ENCODE measurements at regions not wholly inside any gene's neighbourhood (a gene's known extent, or its start where the extent isn't known, plus 50 kb on each side); places are given as distances from the start of the nearest gene placed in this dataset.

- peaks cover 0 to 3% (median 0%) of the 10 kb centered on the region in 3 donors for H3K9me3 ChIP-seq (ENCODE audit: control insufficient read depth in 2 of 3, insufficient read depth in 1 of 3, low read length in 3 of 3)
- no peak overlapping the region for H3K27ac ChIP-seq (ENCODE audit: low read depth in 2 of 2, low read length in 2 of 2)
- no peaks in the 10 kb centered on the region for H3K36me3 ChIP-seq (ENCODE audit: control insufficient read depth in 2 of 3, insufficient read depth in 3 of 3, low read length in 3 of 3)
- intact Hi-C loops (cut with DNase I): no loop called here
- no peak overlapping the region for H3K4me3 ChIP-seq (ENCODE audit: low read length in 3 of 3)
- TF ChIP-seq CTCF (IDR thresholded peaks at IDR 0.05; ENCODE audit: borderline replicate concordance, extremely low read depth, insufficient read depth): no peak
- H3K27me3 ChIP-seq (ENCODE audit: control insufficient read depth, insufficient read depth, low read length): no peaks in the 10 kb centered on the region
- no peak overlapping the region for H3K9ac ChIP-seq (ENCODE audit: low read length in 3 of 3)
- no peaks in the 10 kb centered on the region for H3K4me1 ChIP-seq (ENCODE audit: control insufficient read depth in 2 of 3, insufficient read depth in 2 of 3, low read depth in 1 of 3, low read length in 3 of 3)
- DNase-seq: no peak
- FAIRE-seq: no peak
Measured at GRCh38 chr18:4843771-4844170, 353.3 kb downstream of the AKAIN1 start.

GRCh38 chr18:4842751-4843150 lies 354.3 kb downstream of the AKAIN1 start:
- Histone ChIP-seq H3K9ac (ENCODE audit: low read length in 3 of 3) (no peak overlapping the region), H3K4me3 (ENCODE audit: low read length in 3 of 3) (no peak overlapping the region), H3K27ac (ENCODE audit: low read depth in 2 of 2, low read length in 2 of 2) (no peak overlapping the region), H3K4me1 (ENCODE audit: control insufficient read depth in 2 of 3, insufficient read depth in 2 of 3, low read depth in 1 of 3, low read length in 3 of 3) (no peaks in the 10 kb centered on the region), H3K36me3 (ENCODE audit: control insufficient read depth in 2 of 3, insufficient read depth in 3 of 3, low read length in 3 of 3) (no peaks in the 10 kb centered on the region), H3K9me3 (ENCODE audit: control insufficient read depth in 2 of 3, insufficient read depth in 1 of 3, low read length in 3 of 3) (peaks cover 0 to 3% (median 0%) of the 10 kb centered on the region in 3 donors), H3K27me3 (ENCODE audit: control insufficient read depth, insufficient read depth, low read length) (no peaks in the 10 kb centered on the region)
- intact Hi-C loops (cut with DNase I): no loop called here
- FAIRE-seq: no peak
- no peak for TF ChIP-seq CTCF (IDR thresholded peaks at IDR 0.05; ENCODE audit: borderline replicate concordance, extremely low read depth, insufficient read depth)
- peak in 1 of 5 donors; percentile 4 for DNase-seq

GRCh38 chr18:4842287-4842686 lies 354.8 kb downstream of the AKAIN1 start:
- H3K9ac ChIP-seq (ENCODE audit: low read length in 3 of 3): no peak overlapping the region
- H3K9me3 ChIP-seq (ENCODE audit: control insufficient read depth in 2 of 3, insufficient read depth in 1 of 3, low read length in 3 of 3): peaks cover 0 to 3% (median 0%) of the 10 kb centered on the region in 3 donors
- H3K27me3 ChIP-seq (ENCODE audit: control insufficient read depth, insufficient read depth, low read length): no peaks in the 10 kb centered on the region
- H3K36me3 ChIP-seq (ENCODE audit: control insufficient read depth in 2 of 3, insufficient read depth in 3 of 3, low read length in 3 of 3): no peaks in the 10 kb centered on the region
- no peak for TF ChIP-seq CTCF (IDR thresholded peaks at IDR 0.05; ENCODE audit: borderline replicate concordance, extremely low read depth, insufficient read depth)
- H3K4me1 ChIP-seq (ENCODE audit: control insufficient read depth in 2 of 3, insufficient read depth in 2 of 3, low read depth in 1 of 3, low read length in 3 of 3): no peaks in the 10 kb centered on the region
- no peak overlapping the region for H3K27ac ChIP-seq (ENCODE audit: low read depth in 2 of 2, low read length in 2 of 2)
- no peak overlapping the region for H3K4me3 ChIP-seq (ENCODE audit: low read length in 3 of 3)
- intact Hi-C loops (cut with DNase I): no loop called here
- no peak for FAIRE-seq
- no peak for DNase-seq

- intact Hi-C loops (cut with DNase I): no loop called here
- H3K36me3 ChIP-seq (ENCODE audit: control insufficient read depth in 2 of 3, insufficient read depth in 3 of 3, low read length in 3 of 3): no peaks in the 10 kb centered on the region
- no peaks in the 10 kb centered on the region for H3K27me3 ChIP-seq (ENCODE audit: control insufficient read depth, insufficient read depth, low read length)
- no peak overlapping the region for H3K27ac ChIP-seq (ENCODE audit: low read depth in 2 of 2, low read length in 2 of 2)
- DNase-seq (no peak), FAIRE-seq (no peak)
- no peak overlapping the region for H3K4me3 ChIP-seq (ENCODE audit: low read length in 3 of 3)
- peaks cover 0 to 3% (median 0%) of the 10 kb centered on the region in 3 donors for H3K9me3 ChIP-seq (ENCODE audit: control insufficient read depth in 2 of 3, insufficient read depth in 1 of 3, low read length in 3 of 3)
- no peak overlapping the region for H3K9ac ChIP-seq (ENCODE audit: low read length in 3 of 3)
- TF ChIP-seq CTCF (IDR thresholded peaks at IDR 0.05; ENCODE audit: borderline replicate concordance, extremely low read depth, insufficient read depth): no peak
- H3K4me1 ChIP-seq (ENCODE audit: control insufficient read depth in 2 of 3, insufficient read depth in 2 of 3, low read depth in 1 of 3, low read length in 3 of 3): no peaks in the 10 kb centered on the region
Measured at GRCh38 chr18:4839639-4840038, 357.4 kb downstream of the AKAIN1 start.
